ENCODE measurements at regions not wholly inside any gene's neighbourhood (a gene's known extent, or its start where the extent isn't known, plus 50 kb on each side); places are given as distances from the start of the nearest gene placed in this dataset.

DNA sequence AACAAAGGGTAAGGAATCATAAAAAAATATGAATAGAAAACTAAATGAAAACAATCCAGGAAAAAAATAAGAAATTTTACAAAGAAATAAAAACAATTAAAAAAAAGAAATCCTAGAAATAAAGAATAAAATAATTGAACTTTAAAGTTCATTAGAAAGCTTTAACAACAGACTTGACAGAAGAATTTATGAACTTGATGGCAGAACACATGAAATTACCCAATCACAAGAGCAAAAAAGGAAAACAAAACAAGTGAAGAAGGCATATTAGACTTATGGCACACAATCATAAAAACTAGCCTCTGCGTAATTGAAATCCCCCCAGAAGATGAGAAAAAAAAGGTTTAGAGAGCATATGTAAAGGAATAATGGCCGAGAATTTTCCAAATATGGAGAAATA lies 802.5 kb upstream of the B3GALT2 start:
- TF ChIP-seq, protein P1, sequence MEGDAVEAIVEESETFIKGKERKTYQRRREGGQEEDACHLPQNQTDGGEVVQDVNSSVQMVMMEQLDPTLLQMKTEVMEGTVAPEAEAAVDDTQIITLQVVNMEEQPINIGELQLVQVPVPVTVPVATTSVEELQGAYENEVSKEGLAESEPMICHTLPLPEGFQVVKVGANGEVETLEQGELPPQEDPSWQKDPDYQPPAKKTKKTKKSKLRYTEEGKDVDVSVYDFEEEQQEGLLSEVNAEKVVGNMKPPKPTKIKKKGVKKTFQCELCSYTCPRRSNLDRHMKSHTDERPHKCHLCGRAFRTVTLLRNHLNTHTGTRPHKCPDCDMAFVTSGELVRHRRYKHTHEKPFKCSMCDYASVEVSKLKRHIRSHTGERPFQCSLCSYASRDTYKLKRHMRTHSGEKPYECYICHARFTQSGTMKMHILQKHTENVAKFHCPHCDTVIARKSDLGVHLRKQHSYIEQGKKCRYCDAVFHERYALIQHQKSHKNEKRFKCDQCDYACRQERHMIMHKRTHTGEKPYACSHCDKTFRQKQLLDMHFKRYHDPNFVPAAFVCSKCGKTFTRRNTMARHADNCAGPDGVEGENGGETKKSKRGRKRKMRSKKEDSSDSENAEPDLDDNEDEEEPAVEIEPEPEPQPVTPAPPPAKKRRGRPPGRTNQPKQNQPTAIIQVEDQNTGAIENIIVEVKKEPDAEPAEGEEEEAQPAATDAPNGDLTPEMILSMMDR (conservative IDR thresholded peaks at IDR 0.05; ENCODE audit: low read length) = no peak
- no peak for DNase-seq (ENCODE audit: low read depth)
- H3K4me3 ChIP-seq (ENCODE audit: low read length) = no peak overlapping the region

DNA sequence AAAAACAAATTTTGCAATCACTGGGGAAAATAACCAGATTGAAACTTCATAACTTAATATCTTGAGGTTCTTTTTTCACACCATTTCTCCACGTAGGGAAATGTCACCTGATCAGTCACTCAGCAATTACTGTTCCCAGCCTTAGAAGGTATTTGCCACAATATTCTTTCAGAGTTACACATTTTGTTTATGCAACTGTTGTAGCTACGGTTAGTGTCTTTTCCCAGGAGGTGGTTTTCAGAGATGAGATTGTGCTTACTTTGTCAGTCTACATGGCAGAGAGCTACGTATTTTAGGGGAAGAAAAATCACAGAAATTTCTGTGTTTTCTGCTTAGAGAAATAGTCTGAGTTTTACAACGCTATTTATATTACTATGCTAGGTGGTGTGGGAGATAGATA lies 792.8 kb upstream of the B3GALT2 start:
- no peak overlapping the region for H3K4me3 ChIP-seq (ENCODE audit: low read length)
- TF ChIP-seq, protein P1 (conservative IDR thresholded peaks at IDR 0.05; ENCODE audit: low read length) = no peak
- DNase-seq (ENCODE audit: low read depth) = no peak

GRCh38 chr1:193974286-193974798 lies 787.9 kb upstream of the B3GALT2 start:
- TF ChIP-seq, protein P1 (conservative IDR thresholded peaks at IDR 0.05; ENCODE audit: low read length) = no peak
- H3K4me3 ChIP-seq (ENCODE audit: low read length) = no peak overlapping the region
- no peak for DNase-seq (ENCODE audit: low read depth)

GRCh38 chr1:193973428-193973827 lies 787.0 kb upstream of the B3GALT2 start:
- no peak for DNase-seq (ENCODE audit: low read depth)
- TF ChIP-seq, protein P1 (conservative IDR thresholded peaks at IDR 0.05; ENCODE audit: low read length) = no peak
- no peak overlapping the region for H3K4me3 ChIP-seq (ENCODE audit: low read length)

DNA sequence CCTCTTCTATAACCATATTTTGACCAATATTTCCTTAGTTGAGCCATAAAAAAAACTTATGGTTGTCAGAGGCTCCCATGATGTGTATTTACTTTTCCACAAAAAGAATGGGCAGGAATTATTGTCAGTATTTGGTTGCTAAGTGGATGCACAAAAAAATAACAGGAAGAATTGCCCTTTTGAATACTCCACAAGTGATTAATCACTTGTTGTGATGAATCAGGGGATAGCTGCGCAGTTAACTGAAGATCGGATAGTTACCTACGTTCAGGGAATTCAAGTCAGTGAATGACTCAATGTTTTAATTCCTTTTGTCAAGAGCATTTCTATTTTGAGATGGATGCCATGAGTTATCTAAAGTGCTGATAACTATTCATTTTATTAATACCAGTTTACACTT lies 785.2 kb upstream of the B3GALT2 start:
- TF ChIP-seq, protein P1 (conservative IDR thresholded peaks at IDR 0.05; ENCODE audit: low read length) = no peak
- H3K4me3 ChIP-seq (ENCODE audit: low read length) = no peak overlapping the region
- DNase-seq (ENCODE audit: low read depth) = no peak

- TF ChIP-seq, protein P1 (conservative IDR thresholded peaks at IDR 0.05; ENCODE audit: low read length) = no peak
- no peak for DNase-seq (ENCODE audit: low read depth)
- no peak overlapping the region for H3K4me3 ChIP-seq (ENCODE audit: low read length)
Measured at GRCh38 chr1:193960499-193960898, 774.1 kb upstream of the B3GALT2 start.

- DNase-seq (ENCODE audit: low read depth) = no peak
- no peak overlapping the region for H3K4me3 ChIP-seq (ENCODE audit: low read length)
- TF ChIP-seq, protein P1 (conservative IDR thresholded peaks at IDR 0.05; ENCODE audit: low read length) = no peak
Measured at GRCh38 chr1:193960040-193960439, 773.6 kb upstream of the B3GALT2 start.
